ENCODE measurements at regions not wholly inside any gene's neighbourhood (a gene's known extent, or its start where the extent isn't known, plus 50 kb on each side); places are given as distances from the start of the nearest gene placed in this dataset.
A peak's percentile ranks its signal among the peaks of the same experiment; 100 is the strongest.

GRCh38 chr14:45998554-45998953 lies 653.0 kb downstream of the RPL10L start:
- TF ChIP-seq ZFX (IDR thresholded peaks at IDR 0.05; ENCODE audit: borderline replicate concordance) = no peak
- TF ChIP-seq, protein P1, sequence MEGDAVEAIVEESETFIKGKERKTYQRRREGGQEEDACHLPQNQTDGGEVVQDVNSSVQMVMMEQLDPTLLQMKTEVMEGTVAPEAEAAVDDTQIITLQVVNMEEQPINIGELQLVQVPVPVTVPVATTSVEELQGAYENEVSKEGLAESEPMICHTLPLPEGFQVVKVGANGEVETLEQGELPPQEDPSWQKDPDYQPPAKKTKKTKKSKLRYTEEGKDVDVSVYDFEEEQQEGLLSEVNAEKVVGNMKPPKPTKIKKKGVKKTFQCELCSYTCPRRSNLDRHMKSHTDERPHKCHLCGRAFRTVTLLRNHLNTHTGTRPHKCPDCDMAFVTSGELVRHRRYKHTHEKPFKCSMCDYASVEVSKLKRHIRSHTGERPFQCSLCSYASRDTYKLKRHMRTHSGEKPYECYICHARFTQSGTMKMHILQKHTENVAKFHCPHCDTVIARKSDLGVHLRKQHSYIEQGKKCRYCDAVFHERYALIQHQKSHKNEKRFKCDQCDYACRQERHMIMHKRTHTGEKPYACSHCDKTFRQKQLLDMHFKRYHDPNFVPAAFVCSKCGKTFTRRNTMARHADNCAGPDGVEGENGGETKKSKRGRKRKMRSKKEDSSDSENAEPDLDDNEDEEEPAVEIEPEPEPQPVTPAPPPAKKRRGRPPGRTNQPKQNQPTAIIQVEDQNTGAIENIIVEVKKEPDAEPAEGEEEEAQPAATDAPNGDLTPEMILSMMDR (IDR thresholded peaks at IDR 0.05) = no peak
- no peak overlapping the region for H3K27ac ChIP-seq

- TF ChIP-seq, protein P1 (IDR thresholded peaks at IDR 0.05) = peak; percentile 42
- TF ChIP-seq ZFX (IDR thresholded peaks at IDR 0.05; ENCODE audit: borderline replicate concordance) = no peak
Measured at GRCh38 chr14:45990252-45990651, 661.3 kb downstream of the RPL10L start.

GRCh38 chr14:45976001-45976400 lies 675.6 kb downstream of the RPL10L start:
- no peak overlapping the region for H3K27ac ChIP-seq
- TF ChIP-seq, protein P1 (IDR thresholded peaks at IDR 0.05) = no peak
- TF ChIP-seq ZFX (IDR thresholded peaks at IDR 0.05; ENCODE audit: borderline replicate concordance) = no peak

More at GRCh38 chr14:45990252-45990651, 661.3 kb downstream of the RPL10L start:
- no peak overlapping the region for H3K27ac ChIP-seq

- H3K27ac ChIP-seq = no peak overlapping the region
Measured at GRCh38 chr14:45972416-45972815, 679.2 kb downstream of the RPL10L start.

DNA sequence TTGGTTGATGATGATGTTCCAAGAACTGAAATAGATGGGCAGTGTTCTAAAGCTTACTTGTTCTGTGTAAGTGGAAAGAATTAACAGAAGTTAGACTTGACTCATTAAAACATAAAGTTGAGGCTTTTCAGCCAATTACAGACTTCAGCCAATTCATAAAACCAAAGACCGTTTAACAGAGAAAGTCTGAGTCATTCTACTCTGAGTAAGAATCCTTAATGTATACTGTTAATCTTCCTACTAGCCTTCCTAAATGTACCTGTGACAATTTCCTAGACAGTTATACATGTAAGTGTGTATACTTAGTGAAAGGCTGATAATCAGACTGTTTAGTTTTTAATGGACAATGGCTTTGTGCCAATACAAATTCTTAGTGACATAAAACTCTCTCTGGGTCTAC lies 681.0 kb downstream of the RPL10L start:
- H3K27ac ChIP-seq = no peak overlapping the region
- TF ChIP-seq ZFX (IDR thresholded peaks at IDR 0.05; ENCODE audit: borderline replicate concordance) = no peak
- TF ChIP-seq, protein P1 (IDR thresholded peaks at IDR 0.05) = no peak

More at GRCh38 chr14:45972416-45972815, 679.2 kb downstream of the RPL10L start:
- TF ChIP-seq ZFX (IDR thresholded peaks at IDR 0.05; ENCODE audit: borderline replicate concordance) = no peak
- TF ChIP-seq, protein P1 (IDR thresholded peaks at IDR 0.05) = no peak

- H3K27ac ChIP-seq = no peak overlapping the region
- TF ChIP-seq, protein P1 (IDR thresholded peaks at IDR 0.05) = no peak
- no peak for TF ChIP-seq ZFX (IDR thresholded peaks at IDR 0.05; ENCODE audit: borderline replicate concordance)
Measured at GRCh38 chr14:45968037-45968436, 683.5 kb downstream of the RPL10L start.

DNA sequence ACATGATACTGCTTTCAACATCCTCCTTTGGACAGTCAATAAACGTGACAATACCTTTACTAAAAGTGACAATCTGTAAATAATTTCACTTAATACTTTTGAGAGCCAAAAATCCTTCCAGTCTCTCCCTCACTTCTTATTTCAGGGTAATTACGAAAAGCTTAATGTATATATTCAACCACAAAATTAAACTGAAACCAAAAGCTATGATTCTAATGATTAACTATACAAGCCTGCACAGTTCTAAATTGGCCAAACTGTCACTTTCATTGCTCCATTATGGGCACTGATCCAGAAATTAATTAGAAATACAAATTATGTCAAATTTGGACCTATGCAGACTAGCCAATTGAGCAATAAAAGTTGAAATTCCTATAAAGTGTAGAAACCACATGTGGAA lies 696.5 kb upstream of the MIS18BP1 start:
- no peak overlapping the region for H3K27ac ChIP-seq
- TF ChIP-seq ZFX (IDR thresholded peaks at IDR 0.05; ENCODE audit: borderline replicate concordance) = no peak
- TF ChIP-seq, protein P1 (IDR thresholded peaks at IDR 0.05) = no peak

Data from 22Rv1 (cell line).